HepG2 (cell line): ENCODE measurements at regions not wholly inside any gene's neighbourhood (a gene's known extent, or its start where the extent isn't known, plus 50 kb on each side); places are given as distances from the start of the nearest gene placed in this dataset.

Experiments used
- ETV6 ChIP-seq: sonication (generic); formaldehyde crosslinking; conservative IDR thresholded peaks from 2 replicates; pipeline ENCODE4 v1.4.0; 2020; ENCODE audit warnings: missing genetic modification reagents
- MAZ ChIP-seq, 2 experiments: sonication (generic) in 1 of 2; formaldehyde crosslinking in 1 of 2; IDR thresholded peaks; 2 replicates each; pipeline versions ENCODE4 v1.5.0 to v1.6.1; 2012 to 2020; ENCODE audit warnings: low read depth in 2 of 2, mild to moderate bottlenecking in 2 of 2, borderline replicate concordance in 1 of 2, improper control_type of control experiment in 1 of 2, low read length in 1 of 2, missing genetic modification reagents in 1 of 2, moderate library complexity in 1 of 2
- NPAS2 ChIP-seq: sonication (generic); formaldehyde crosslinking; IDR thresholded peaks from 2 replicates; pipeline ENCODE4 v1.8.0; 2022; ENCODE audit warnings: mild to moderate bottlenecking, missing genetic modification reagents, borderline replicate concordance
- SOX13 ChIP-seq, 3 experiments: fragments of 450-650 bp in 1 of 3; sonication (generic) in 1 of 3; formaldehyde crosslinking in 1 of 3; IDR thresholded peaks in 2 of 3; conservative IDR thresholded peaks in 1 of 3; 2 replicates each; pipeline versions ENCODE4 v1.5.0 to v1.6.1; 2016 to 2020; ENCODE audit warnings: antibody characterized with exemption in 1 of 3, mild to moderate bottlenecking in 1 of 3, missing compliant biosample characterization in 1 of 3, missing genetic modification reagents in 1 of 3, moderate library complexity in 1 of 3
- SP140L ChIP-seq: sonication (generic); formaldehyde crosslinking; IDR thresholded peaks from 2 replicates; pipeline ENCODE4 v1.4.0; 2020; ENCODE audit warnings: missing genetic modification reagents, borderline replicate concordance
- TBP ChIP-seq: sonication (generic); formaldehyde crosslinking; IDR thresholded peaks from 2 replicates; pipeline ENCODE4 v1.5.0; 2020; ENCODE audit warnings: missing genetic modification reagents
- TF ChIP-seq, protein P1 (sequence below): sonication (generic); formaldehyde crosslinking; IDR thresholded peaks from 2 replicates; pipeline ENCODE4 v1.5.0; 2020; ENCODE audit warnings: missing genetic modification reagents, mild to moderate bottlenecking, borderline replicate concordance
- TF ChIP-seq, protein P2 (sequence below): sonication (generic); formaldehyde crosslinking; IDR thresholded peaks from 2 replicates; pipeline ENCODE4 v1.5.1; 2020; ENCODE audit warnings: mild to moderate bottlenecking, missing genetic modification reagents, borderline replicate concordance

DNA sequence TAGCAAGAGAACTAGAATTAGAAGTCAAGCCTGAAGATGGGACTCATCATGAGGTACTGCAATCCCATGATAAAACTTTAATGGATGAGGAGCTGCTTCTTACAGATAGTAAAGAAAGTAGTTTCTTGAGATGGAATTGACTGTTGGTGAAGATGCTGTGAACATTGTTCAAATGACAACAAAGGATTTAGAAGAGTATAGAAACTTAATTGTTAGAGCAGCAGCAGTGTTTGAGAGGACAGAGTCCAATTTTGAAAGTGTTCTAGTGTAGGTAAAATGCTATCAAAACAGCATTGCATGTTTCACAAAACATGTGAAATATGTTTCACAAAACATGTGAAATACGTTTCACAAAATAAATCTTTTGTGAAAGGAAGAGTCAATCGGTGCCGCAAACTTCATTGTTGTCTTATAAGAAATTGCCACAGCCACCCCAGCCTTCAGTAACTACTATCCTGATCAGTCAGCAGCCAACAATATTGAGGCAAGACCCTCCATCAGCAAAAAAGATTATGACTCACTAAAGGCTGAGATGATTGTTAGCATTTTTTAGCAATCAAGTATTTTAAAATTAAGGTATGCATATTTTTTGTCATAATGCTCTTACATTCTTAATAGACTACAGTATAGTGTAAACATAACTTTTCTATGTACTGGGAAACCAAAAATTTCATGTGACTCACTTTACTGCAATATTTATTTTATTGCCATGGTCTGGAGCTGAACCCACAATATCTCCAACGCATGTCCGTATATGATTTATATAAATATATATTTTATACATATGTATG is 173.4 kb upstream of the BMP4 start (continued):
- TF ChIP-seq SOX13 (IDR thresholded peaks at IDR 0.05) (no peak), SOX13 (CRISPR knock-in tag; conservative IDR thresholded peaks at IDR 0.05 in 1 of 2, IDR thresholded peaks at IDR 0.05 in 1 of 2) (peak in 1 of 2 experiments; percentile 74; a peak in 2 of 4 replicates), ETV6 (no peak), SP140L (CRISPR knock-in tag) (no peak), NPAS2 (CRISPR knock-in tag) (no peak), TBP (no peak), MAZ (IDR thresholded peaks at IDR 0.05; ENCODE audit: borderline replicate concordance, low read depth, low read length) (no peak), MAZ (CRISPR knock-in tag; IDR thresholded peaks at IDR 0.05; ENCODE audit: low read depth) (no peak)
- TF ChIP-seq, protein P1, sequence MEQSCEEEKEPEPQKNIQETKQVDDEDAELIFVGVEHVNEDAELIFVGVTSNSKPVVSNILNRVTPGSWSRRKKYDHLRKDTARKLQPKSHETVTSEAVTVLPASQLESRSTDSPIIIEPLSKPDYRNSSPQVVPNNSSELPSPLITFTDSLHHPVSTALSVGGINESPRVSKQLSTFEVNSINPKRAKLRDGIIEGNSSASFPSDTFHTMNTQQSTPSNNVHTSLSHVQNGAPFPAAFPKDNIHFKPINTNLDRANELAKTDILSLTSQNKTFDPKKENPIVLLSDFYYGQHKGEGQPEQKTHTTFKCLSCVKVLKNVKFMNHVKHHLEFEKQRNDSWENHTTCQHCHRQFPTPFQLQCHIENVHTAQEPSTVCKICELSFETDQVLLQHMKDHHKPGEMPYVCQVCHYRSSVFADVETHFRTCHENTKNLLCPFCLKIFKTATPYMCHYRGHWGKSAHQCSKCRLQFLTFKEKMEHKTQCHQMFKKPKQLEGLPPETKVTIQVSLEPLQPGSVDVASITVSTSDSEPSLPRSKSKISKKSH (CRISPR knock-in tag), result no peak
- TF ChIP-seq, protein P2, sequence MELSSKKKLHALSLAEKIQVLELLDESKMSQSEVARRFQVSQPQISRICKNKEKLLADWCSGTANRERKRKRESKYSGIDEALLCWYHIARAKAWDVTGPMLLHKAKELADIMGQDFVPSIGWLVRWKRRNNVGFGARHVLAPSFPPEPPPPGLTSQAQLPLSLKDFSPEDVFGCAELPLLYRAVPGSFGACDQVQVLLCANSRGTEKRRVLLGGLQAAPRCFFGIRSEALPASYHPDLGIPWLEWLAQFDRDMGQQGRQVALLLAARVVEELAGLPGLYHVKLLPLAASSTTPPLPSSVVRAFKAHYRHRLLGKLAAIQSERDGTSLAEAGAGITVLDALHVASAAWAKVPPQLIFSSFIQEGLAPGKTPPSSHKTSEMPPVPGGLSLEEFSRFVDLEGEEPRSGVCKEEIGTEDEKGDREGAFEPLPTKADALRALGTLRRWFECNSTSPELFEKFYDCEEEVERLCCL, result no peak
